Parathyroid adenoma (tissue), 2 donors: ENCODE measurements at regions not wholly inside any gene's neighbourhood (a gene's known extent, or its start where the extent isn't known, plus 50 kb on each side); places are given as distances from the start of the nearest gene placed in this dataset.

Experiments used
- H2AFZ ChIP-seq: fragments of 300-600 bp; sonication (generic); one replicate; pipeline ENCODE4 v1.7.0; 2017; ENCODE audit warnings: antibody characterized with exemption, mild to moderate bottlenecking
- H3K27ac ChIP-seq: fragments of 300-600 bp; sonication (generic); one replicate; pipeline ENCODE4 v1.7.0; 2017
- H3K27me3 ChIP-seq: fragments of 300-600 bp; sonication (generic); one replicate; pipeline ENCODE4 v1.7.0; 2017; ENCODE audit warnings: low read length; ENCODE audit not compliant: control insufficient read depth, insufficient read depth
- H3K36me3 ChIP-seq: fragments of 300-600 bp; sonication (generic); one replicate; pipeline ENCODE4 v1.7.0; 2017; ENCODE audit warnings: low read length; ENCODE audit not compliant: control insufficient read depth, insufficient read depth
- H3K4me1 ChIP-seq: fragments of 300-600 bp; sonication (generic); one replicate; pipeline ENCODE4 v1.7.0; 2017; ENCODE audit warnings: control low read depth
- H3K4me2 ChIP-seq: fragments of 300-600 bp; sonication (generic); one replicate; pipeline ENCODE4 v1.7.0; 2017; ENCODE audit warnings: low read length
- H3K4me3 ChIP-seq: fragments of 300-600 bp; sonication (generic); one replicate; pipeline ENCODE4 v1.7.0; 2017; ENCODE audit warnings: low read depth, low read length
- H3K79me2 ChIP-seq: fragments of 300-600 bp; sonication (generic); one replicate; pipeline ENCODE4 v1.7.0; 2017; ENCODE audit warnings: control low read depth
- H3K9ac ChIP-seq: fragments of 300-600 bp; sonication (generic); one replicate; pipeline ENCODE4 v1.7.0; 2017; ENCODE audit warnings: mild to moderate bottlenecking
- H3K9me3 ChIP-seq: fragments of 300-600 bp; sonication (generic); one replicate; pipeline ENCODE4 v1.7.0; 2017; ENCODE audit warnings: low read length; ENCODE audit not compliant: control insufficient read depth
- CTCF ChIP-seq: fragments of 300-600 bp; sonication (generic); IDR thresholded peaks from one replicate; pipeline ENCODE4 v1.7.0; 2017; ENCODE audit warnings: antibody characterized with exemption, mild to moderate bottlenecking
- donor health status: primary hyperparathyroidism.

- Histone ChIP-seq H2AFZ (no peak overlapping the region), H3K27me3 (no peaks in the 10 kb centered on the region), H3K36me3 (no peaks in the 10 kb centered on the region), H3K27ac (no peak overlapping the region), H3K9ac (no peak overlapping the region), H3K4me1 (no peaks in the 10 kb centered on the region), H3K79me2 (no peaks in the 10 kb centered on the region), H3K4me2 (no peak overlapping the region), H3K4me3 (no peak overlapping the region), H3K9me3 (no peaks in the 10 kb centered on the region)
- TF ChIP-seq CTCF: no peak
These were observed 379.4 kb downstream of the FBXW7 start for GRCh38 chr4:152156442-152156841.

- Histone ChIP-seq H3K4me2 (no peak overlapping the region), H3K79me2 (no peaks in the 10 kb centered on the region), H3K27ac (no peak overlapping the region), H2AFZ (no peak overlapping the region), H3K4me1 (no peaks in the 10 kb centered on the region), H3K36me3 (no peaks in the 10 kb centered on the region), H3K9ac (no peak overlapping the region), H3K4me3 (no peak overlapping the region), H3K27me3 (no peaks in the 10 kb centered on the region), H3K9me3 (no peaks in the 10 kb centered on the region)
- TF ChIP-seq CTCF: no peak
These were observed 380.8 kb downstream of the FBXW7 start for GRCh38 chr4:152155070-152155469.

- H3K27me3 ChIP-seq: no peaks in the 10 kb centered on the region
- H3K9me3 ChIP-seq: no peaks in the 10 kb centered on the region
- no peak overlapping the region for H3K4me2 ChIP-seq
- no peak overlapping the region for H2AFZ ChIP-seq
- no peaks in the 10 kb centered on the region for H3K36me3 ChIP-seq
- no peak overlapping the region for H3K4me3 ChIP-seq
- H3K79me2 ChIP-seq: no peaks in the 10 kb centered on the region
- H3K4me1 ChIP-seq: no peaks in the 10 kb centered on the region
- no peak overlapping the region for H3K9ac ChIP-seq
- TF ChIP-seq CTCF: no peak
- H3K27ac ChIP-seq: no peak overlapping the region
These were observed 381.5 kb downstream of the FBXW7 start for GRCh38 chr4:152154433-152154832.

GRCh38 chr4:152153476-152154270 is 382.2 kb downstream of the FBXW7 start:
- Histone ChIP-seq H3K9ac (no peak overlapping the region), H3K4me1 (no peaks in the 10 kb centered on the region), H3K4me2 (no peak overlapping the region), H3K27ac (no peak overlapping the region), H3K36me3 (no peaks in the 10 kb centered on the region), H3K27me3 (no peaks in the 10 kb centered on the region), H3K79me2 (no peaks in the 10 kb centered on the region), H2AFZ (no peak overlapping the region), H3K4me3 (no peak overlapping the region), H3K9me3 (no peaks in the 10 kb centered on the region)
- TF ChIP-seq CTCF: no peak

- H2AFZ ChIP-seq: no peak overlapping the region
- H3K27me3 ChIP-seq: no peaks in the 10 kb centered on the region
- no peaks in the 10 kb centered on the region for H3K79me2 ChIP-seq
- no peak for TF ChIP-seq CTCF
- no peak overlapping the region for H3K4me2 ChIP-seq
- H3K9me3 ChIP-seq: no peaks in the 10 kb centered on the region
- H3K4me1 ChIP-seq: no peaks in the 10 kb centered on the region
- no peak overlapping the region for H3K4me3 ChIP-seq
- no peak overlapping the region for H3K27ac ChIP-seq
- no peaks in the 10 kb centered on the region for H3K36me3 ChIP-seq
- no peak overlapping the region for H3K9ac ChIP-seq
These were observed 385.7 kb downstream of the FBXW7 start for GRCh38 chr4:152150214-152150613.
